ENCODE measurements at regions not wholly inside any gene's neighbourhood (a gene's known extent, or its start where the extent isn't known, plus 50 kb on each side); places are given as distances from the start of the nearest gene placed in this dataset.

DNA sequence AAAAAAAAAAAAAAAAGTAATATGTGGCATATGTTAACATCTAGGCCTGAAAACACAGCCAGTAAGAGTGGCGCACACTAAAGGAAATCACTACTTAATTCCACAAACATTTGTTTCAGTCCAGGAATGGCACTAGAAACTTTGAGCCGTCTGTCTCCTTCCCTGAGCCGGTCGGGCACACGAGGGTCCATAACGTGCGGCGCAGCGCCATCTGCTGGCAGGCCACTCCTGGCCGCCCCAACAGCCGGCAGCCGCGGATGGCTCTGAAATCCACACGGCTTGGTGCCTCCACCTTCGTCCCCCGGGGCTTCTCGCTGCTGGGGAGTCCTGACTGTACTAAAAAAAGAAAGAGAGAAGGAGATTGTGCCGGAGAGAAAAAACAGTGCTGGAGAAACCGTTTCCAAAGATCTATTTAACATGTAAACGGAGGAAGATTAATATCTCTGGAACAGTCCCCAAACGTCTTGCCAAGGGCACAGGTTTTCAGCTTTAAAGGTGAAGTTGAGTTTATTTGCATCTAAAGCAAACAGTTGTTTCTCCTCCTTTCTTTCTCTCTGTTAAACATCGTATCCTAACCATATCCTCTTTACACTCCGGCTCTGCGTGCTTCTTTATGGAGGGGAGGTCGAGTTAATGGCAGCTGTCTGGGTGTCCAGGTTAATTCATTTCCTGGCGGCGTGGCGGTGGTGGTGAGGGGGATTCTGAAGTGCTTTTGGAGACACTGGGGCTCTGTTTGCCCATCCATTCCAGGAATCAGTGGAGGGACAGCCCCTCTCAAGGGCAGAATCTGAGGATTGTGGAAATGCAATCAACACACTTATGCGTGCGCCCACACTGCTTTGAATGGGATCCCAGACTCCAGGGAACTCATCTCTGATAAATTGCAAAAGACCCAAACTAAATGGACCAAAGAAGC, 611.3 kb upstream of the SALL1 start (continued):
- TF ChIP-seq, protein P1, sequence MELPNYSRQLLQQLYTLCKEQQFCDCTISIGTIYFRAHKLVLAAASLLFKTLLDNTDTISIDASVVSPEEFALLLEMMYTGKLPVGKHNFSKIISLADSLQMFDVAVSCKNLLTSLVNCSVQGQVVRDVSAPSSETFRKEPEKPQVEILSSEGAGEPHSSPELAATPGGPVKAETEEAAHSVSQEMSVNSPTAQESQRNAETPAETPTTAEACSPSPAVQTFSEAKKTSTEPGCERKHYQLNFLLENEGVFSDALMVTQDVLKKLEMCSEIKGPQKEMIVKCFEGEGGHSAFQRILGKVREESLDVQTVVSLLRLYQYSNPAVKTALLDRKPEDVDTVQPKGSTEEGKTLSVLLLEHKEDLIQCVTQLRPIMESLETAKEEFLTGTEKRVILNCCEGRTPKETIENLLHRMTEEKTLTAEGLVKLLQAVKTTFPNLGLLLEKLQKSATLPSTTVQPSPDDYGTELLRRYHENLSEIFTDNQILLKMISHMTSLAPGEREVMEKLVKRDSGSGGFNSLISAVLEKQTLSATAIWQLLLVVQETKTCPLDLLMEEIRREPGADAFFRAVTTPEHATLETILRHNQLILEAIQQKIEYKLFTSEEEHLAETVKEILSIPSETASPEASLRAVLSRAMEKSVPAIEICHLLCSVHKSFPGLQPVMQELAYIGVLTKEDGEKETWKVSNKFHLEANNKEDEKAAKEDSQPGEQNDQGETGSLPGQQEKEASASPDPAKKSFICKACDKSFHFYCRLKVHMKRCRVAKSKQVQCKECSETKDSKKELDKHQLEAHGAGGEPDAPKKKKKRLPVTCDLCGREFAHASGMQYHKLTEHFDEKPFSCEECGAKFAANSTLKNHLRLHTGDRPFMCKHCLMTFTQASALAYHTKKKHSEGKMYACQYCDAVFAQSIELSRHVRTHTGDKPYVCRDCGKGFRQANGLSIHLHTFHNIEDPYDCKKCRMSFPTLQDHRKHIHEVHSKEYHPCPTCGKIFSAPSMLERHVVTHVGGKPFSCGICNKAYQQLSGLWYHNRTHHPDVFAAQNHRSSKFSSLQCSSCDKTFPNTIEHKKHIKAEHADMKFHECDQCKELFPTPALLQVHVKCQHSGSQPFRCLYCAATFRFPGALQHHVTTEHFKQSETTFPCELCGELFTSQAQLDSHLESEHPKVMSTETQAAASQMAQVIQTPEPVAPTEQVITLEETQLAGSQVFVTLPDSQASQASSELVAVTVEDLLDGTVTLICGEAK (IDR thresholded peaks at IDR 0.05), result no peak
- TF ChIP-seq, protein P1 (CRISPR knock-in tag; IDR thresholded peaks at IDR 0.05), result no peak
- TF ChIP-seq, protein P2, sequence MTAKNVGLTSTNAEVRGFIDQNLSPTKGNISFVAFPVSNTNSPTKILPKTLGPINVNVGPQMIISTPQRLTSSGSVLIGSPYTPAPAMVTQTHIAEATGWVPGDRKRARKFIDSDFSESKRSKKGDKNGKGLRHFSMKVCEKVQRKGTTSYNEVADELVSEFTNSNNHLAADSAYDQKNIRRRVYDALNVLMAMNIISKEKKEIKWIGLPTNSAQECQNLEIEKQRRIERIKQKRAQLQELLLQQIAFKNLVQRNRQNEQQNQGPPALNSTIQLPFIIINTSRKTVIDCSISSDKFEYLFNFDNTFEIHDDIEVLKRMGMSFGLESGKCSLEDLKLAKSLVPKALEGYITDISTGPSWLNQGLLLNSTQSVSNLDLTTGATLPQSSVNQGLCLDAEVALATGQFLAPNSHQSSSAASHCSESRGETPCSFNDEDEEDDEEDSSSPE (CRISPR knock-in tag; IDR thresholded peaks at IDR 0.05), result peak; percentile 17; the same call in 1 of the 2 replicates
- TF ChIP-seq, protein P3, sequence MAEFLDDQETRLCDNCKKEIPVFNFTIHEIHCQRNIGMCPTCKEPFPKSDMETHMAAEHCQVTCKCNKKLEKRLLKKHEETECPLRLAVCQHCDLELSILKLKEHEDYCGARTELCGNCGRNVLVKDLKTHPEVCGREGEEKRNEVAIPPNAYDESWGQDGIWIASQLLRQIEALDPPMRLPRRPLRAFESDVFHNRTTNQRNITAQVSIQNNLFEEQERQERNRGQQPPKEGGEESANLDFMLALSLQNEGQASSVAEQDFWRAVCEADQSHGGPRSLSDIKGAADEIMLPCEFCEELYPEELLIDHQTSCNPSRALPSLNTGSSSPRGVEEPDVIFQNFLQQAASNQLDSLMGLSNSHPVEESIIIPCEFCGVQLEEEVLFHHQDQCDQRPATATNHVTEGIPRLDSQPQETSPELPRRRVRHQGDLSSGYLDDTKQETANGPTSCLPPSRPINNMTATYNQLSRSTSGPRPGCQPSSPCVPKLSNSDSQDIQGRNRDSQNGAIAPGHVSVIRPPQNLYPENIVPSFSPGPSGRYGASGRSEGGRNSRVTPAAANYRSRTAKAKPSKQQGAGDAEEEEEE (CRISPR knock-in tag; IDR thresholded peaks at IDR 0.05; ENCODE audit: borderline replicate concordance), result no peak; the same call in 1 of the 2 replicates
- TF ChIP-seq GABPB1 (CRISPR knock-in tag; IDR thresholded peaks at IDR 0.05) (peak; percentile 49; the same call in 1 of the 2 replicates), KLF11 (CRISPR knock-in tag; IDR thresholded peaks at IDR 0.05) (no peak), MED1 (CRISPR knock-in tag; IDR thresholded peaks at IDR 0.05) (0 out of 2 replicates have a peak, but pooled peaks have one; percentile 25), CEBPG (CRISPR knock-in tag; IDR thresholded peaks at IDR 0.05) (no peak; the same call in 1 of the 2 replicates), NONO (IDR thresholded peaks at IDR 0.05) (no peak), NONO (CRISPR knock-in tag; conservative IDR thresholded peaks at IDR 0.05) (0 out of 2 replicates have a peak, but pooled peaks have one; percentile 57), ISL2 (CRISPR knock-in tag; IDR thresholded peaks at IDR 0.05) (0 out of 2 replicates have a peak, but pooled peaks have one; percentile 18), HDAC6 (IDR thresholded peaks at IDR 0.05; ENCODE audit: low read depth, low read length) (no peak), TBX2 (CRISPR knock-in tag; IDR thresholded peaks at IDR 0.05; ENCODE audit: borderline replicate concordance) (0 out of 2 replicates have a peak, but pooled peaks have one; percentile 17), KLF15 (CRISPR knock-in tag; IDR thresholded peaks at IDR 0.05; ENCODE audit: borderline replicate concordance) (no peak), NFE2L1 (CRISPR knock-in tag; IDR thresholded peaks at IDR 0.05; ENCODE audit: borderline replicate concordance) (no peak)
